Body of pancreas (tissue), 4 donors: ENCODE measurements at regions not wholly inside any gene's neighbourhood (a gene's known extent, or its start where the extent isn't known, plus 50 kb on each side); places are given as distances from the start of the nearest gene placed in this dataset.

Source experiments
- CTCF ChIP-seq, 7 experiments: fragments of 450-650 bp in 4 of 7; fragments of 200-600 bp in 3 of 7; sonication (generic) in 3 of 7; IDR thresholded peaks; one replicate each; pipeline ENCODE4 v1.5.1; 2016 to 2019; ENCODE audit warnings: antibody characterized with exemption in 7 of 7
- POLR2A ChIP-seq, 3 donors: fragments of 450-650 bp; IDR thresholded peaks; one replicate each; pipeline ENCODE4 v1.6.1; 2016; ENCODE audit warnings: antibody characterized with exemption in 3 of 3, mild to moderate bottlenecking in 2 of 3

- TF ChIP-seq CTCF (IDR thresholded peaks at IDR 0.05) (no peak), POLR2A (IDR thresholded peaks at IDR 0.05) (no peak)
These were observed 999.7 kb upstream of the RAG2 start for GRCh38 chr11:37597776-37598175.
